Endothelial cell of umbilical vein (primary cell): ENCODE measurements at regions not wholly inside any gene's neighbourhood (a gene's known extent, or its start where the extent isn't known, plus 50 kb on each side); places are given as distances from the start of the nearest gene placed in this dataset.

Experiments
- BruUV-seq: library from RNA; stranded (reverse); fragments of 400-500 nt; replicated peaks from 2 replicates; lab custom pipeline; 2021; lab: Mats Ljungman, UMichigan
- CTCF ChIA-PET: fragments of 300-600, 350-600 bp; sonication (Branson Sonifier 250); formaldehyde crosslinking; loops from one replicate; lab custom pipeline; 2021; ENCODE audit warnings: antibody characterized with exemption, inconsistent platforms; lab: Charles Lee
- POLR2A ChIA-PET: fragments of 300-600, 350-600 bp; sonication (Branson Sonifier 250); formaldehyde crosslinking; loops from one replicate; lab custom pipeline; 2021; ENCODE audit warnings: antibody characterized with exemption, inconsistent platforms; lab: Charles Lee
- DNase-seq: peaks from one replicate; pipeline ENCODE4 v3.0.0-alpha.2; 2011; ENCODE audit warnings: low read depth, low spot score
- FAIRE-seq: peaks from 2 replicates; lab custom pipeline; 2011; peaks lifted over from hg19 to GRCh38; lab: Jason Lieb, UNC
- H2AFZ ChIP-seq: 2 replicates; pipeline ENCODE4 v1.6.0; 2012; ENCODE audit warnings: low read depth, low read length, control low read depth, inconsistent platforms
- H3K27ac ChIP-seq: 2 replicates; pipeline ENCODE4 v1.5.1; 2011; ENCODE audit warnings: low read depth, mild to moderate bottlenecking, control low read depth, low read length, moderate library complexity; ENCODE audit not compliant: insufficient read depth
- H3K27me3 ChIP-seq, 2 experiments: 2 replicates each; pipeline versions ENCODE4 v1.6.0 to v1.6.1; 2011; ENCODE audit warnings: low read length in 2 of 2, mixed read lengths in 1 of 2; ENCODE audit not compliant: control insufficient read depth in 2 of 2, insufficient read depth in 2 of 2
- H3K36me3 ChIP-seq, 2 experiments: 2 replicates in 1 of 2; 3 replicates in 1 of 2; pipeline ENCODE4 v1.5.1; 2011; ENCODE audit warnings: low read length in 2 of 2, mild to moderate bottlenecking in 1 of 2, moderate library complexity in 1 of 2; ENCODE audit not compliant: control insufficient read depth in 2 of 2, insufficient read depth in 2 of 2; ENCODE audit errors: extremely low read depth in 1 of 2
- H3K4me1 ChIP-seq: 3 replicates; pipeline ENCODE4 v1.5.1; 2011; ENCODE audit warnings: mild to moderate bottlenecking, low read length; ENCODE audit not compliant: control insufficient read depth, insufficient read depth; ENCODE audit errors: extremely low read depth
- H3K4me2 ChIP-seq: 2 replicates; pipeline ENCODE4 v1.6.1; 2011; ENCODE audit warnings: low read length, control low read depth, mixed read lengths; ENCODE audit not compliant: insufficient read depth
- H3K4me3 ChIP-seq, 3 experiments: fragments of 200-600 bp in 1 of 3; sonication (generic), shearing (Covaris generic) in 1 of 3; replicated peaks in 1 of 3; 2 replicates each; pipeline ENCODE4 v1.5.1; 2011 to 2016; ENCODE audit warnings: control low read depth in 3 of 3, low read length in 3 of 3, mild to moderate bottlenecking in 2 of 3, inconsistent platforms in 1 of 3, low read depth in 1 of 3, moderate library complexity in 1 of 3; ENCODE audit not compliant: insufficient read depth in 1 of 3
- H3K79me2 ChIP-seq: 2 replicates; pipeline ENCODE4 v1.6.0; 2012; ENCODE audit warnings: low read length, inconsistent platforms; ENCODE audit not compliant: control insufficient read depth, insufficient read depth
- H3K9ac ChIP-seq: replicated peaks from 2 replicates; pipeline ENCODE3; 2011; ENCODE audit warnings: low read length, control low read depth; ENCODE audit not compliant: insufficient read depth; ENCODE audit errors: extremely low read depth
- H3K9me1 ChIP-seq: replicated peaks from 3 replicates; pipeline ENCODE4 v1.6.0; 2011; ENCODE audit warnings: mild to moderate bottlenecking, low read length; ENCODE audit not compliant: control insufficient read depth, insufficient read depth; ENCODE audit errors: extremely low read depth
- H3K9me3 ChIP-seq: replicated peaks from 2 replicates; pipeline ENCODE4 v1.5.1; 2012; ENCODE audit warnings: low read length, inconsistent platforms; ENCODE audit not compliant: control insufficient read depth, insufficient read depth
- H4K20me1 ChIP-seq: replicated peaks from 2 replicates; pipeline ENCODE3; 2011; ENCODE audit warnings: mild to moderate bottlenecking, low read length; ENCODE audit not compliant: control insufficient read depth, insufficient read depth; ENCODE audit errors: extremely low read depth
- CTCF ChIP-seq, 2 donors: IDR thresholded peaks; 1 replicate in 1 of 2; 2 replicates in 1 of 2; pipeline ENCODE4 v1.5.1; 2011; ENCODE audit warnings: low read length in 2 of 2, mild to moderate bottlenecking in 2 of 2, moderate library complexity in 2 of 2, control low read depth in 1 of 2, inconsistent platforms in 1 of 2, low read depth in 1 of 2; ENCODE audit not compliant: insufficient read depth in 1 of 2; ENCODE audit errors: extremely low read depth in 1 of 2
- EZH2 ChIP-seq: IDR thresholded peaks from 2 replicates; pipeline ENCODE4 v1.6.1; 2012; ENCODE audit warnings: borderline replicate concordance, low read depth, mild to moderate bottlenecking, moderate library complexity, low read length, inconsistent platforms; ENCODE audit not compliant: severe bottlenecking
- FOS ChIP-seq: IDR thresholded peaks from 2 replicates; pipeline ENCODE4 v1.6.1; 2011; ENCODE audit warnings: mild to moderate bottlenecking, low read length, moderate library complexity, borderline replicate concordance; ENCODE audit not compliant: insufficient read depth
- GATA2 ChIP-seq: IDR thresholded peaks from 2 replicates; pipeline ENCODE4 v1.7.0; 2011; ENCODE audit warnings: low read depth, mild to moderate bottlenecking, moderate library complexity, mixed read lengths, low read length; ENCODE audit not compliant: insufficient read length, insufficient read depth
- JUN ChIP-seq: IDR thresholded peaks from 2 replicates; pipeline ENCODE4 v1.6.1; 2011; ENCODE audit warnings: borderline replicate concordance, low read depth; ENCODE audit not compliant: insufficient read length, insufficient read depth
- MAX ChIP-seq: IDR thresholded peaks from 2 replicates; pipeline ENCODE4 v1.6.1; 2011; ENCODE audit not compliant: insufficient read depth, insufficient read length
- MYC ChIP-seq: IDR thresholded peaks from one replicate; pipeline ENCODE4 v1.6.1; 2011; ENCODE audit warnings: mild to moderate bottlenecking, low read depth, low read length
- POLR2A ChIP-seq: IDR thresholded peaks from 2 replicates; pipeline ENCODE4 v1.6.1; 2012; ENCODE audit warnings: low read depth, mild to moderate bottlenecking, control low read depth, low read length
- POLR2AphosphoS5 ChIP-seq: IDR thresholded peaks from 2 replicates; pipeline ENCODE4 v1.6.1; 2012; ENCODE audit warnings: low read depth, mild to moderate bottlenecking, control low read depth, low read length, moderate library complexity; ENCODE audit not compliant: insufficient read depth
- dilution Hi-C: fragments of 300-500 bp; cut with MboI; formaldehyde crosslinking; loops from one replicate; pipeline ENCODE4 v1.15.0; 2019; ENCODE audit warnings: low sequenced_read_pairs; ENCODE audit not compliant: extremely low pct_ligation_motif_present
- intact Hi-C: fragments of 100-400 bp; cut with micrococcal nuclease; formaldehyde crosslinking; loops from one replicate; pipeline ENCODE4 v1.10.0; 2022

GRCh38 chr4:147039976-147040575 lies 94.4 kb upstream of the TTC29 start:
- POLR2A ChIA-PET: no interaction called here
- BruUV-seq: no TSS peak
- no peak for FAIRE-seq
- no peaks in the 10 kb centered on the region for H3K9me3 ChIP-seq
- no peak overlapping the region for H3K9ac ChIP-seq
- H3K27me3 ChIP-seq: peaks cover 9 to 17% of the 10 kb centered on the region in 2 experiments
- H3K79me2 ChIP-seq: no peaks in the 10 kb centered on the region
- H4K20me1 ChIP-seq: no peaks in the 10 kb centered on the region
- no peak overlapping the region for H3K4me2 ChIP-seq
- no peak overlapping the region for H3K4me3 ChIP-seq
- H3K9me1 ChIP-seq: no peaks in the 10 kb centered on the region
- H3K4me1 ChIP-seq: no peaks in the 10 kb centered on the region
- intact Hi-C loops (no loop called here), dilution Hi-C loops (no loop called here)
- no peaks in the 10 kb centered on the region for H3K36me3 ChIP-seq
- H3K27ac ChIP-seq: no peak overlapping the region
- H2AFZ ChIP-seq: no peak overlapping the region
- DNase-seq: no peak
- TF ChIP-seq CTCF (IDR thresholded peaks at IDR 0.05; ENCODE audit: extremely low read depth in 1 of 2, insufficient read depth in 1 of 2, low read depth in 1 of 2, low read length in 2 of 2) (no peak), MAX (no peak), MYC (no peak), JUN (no peak), GATA2 (no peak), FOS (no peak), POLR2AphosphoS5 (no peak), EZH2 (no peak), POLR2A (no peak)
- CTCF ChIA-PET: interaction anchor here (0.8 to 2.5 kb wide), 3 partner anchors 20 to 57 kb away, joined by 3 to 8 read pairs (median 3); no protein-coding TSS in a partner anchor
